Natural killer cell (primary cell): ENCODE measurements at regions not wholly inside any gene's neighbourhood (a gene's known extent, or its start where the extent isn't known, plus 50 kb on each side); places are given as distances from the start of the nearest gene placed in this dataset.

Experiments used
- ATAC-seq, 3 donors: fragments of 150-1000 bp in 2 of 3; fragments of 200-7000 bp in 1 of 3; cut with Tn5 transposase; 1 replicate in 1 of 3; 2 replicates in 2 of 3; pipeline ENCODE4 v1.10.0; 2021; ENCODE audit warnings: mild to moderate bottlenecking in 2 of 3, moderate library complexity in 2 of 3
- DNase-seq, 2 donors: peaks; one replicate each; pipeline versions ENCODE4 v3.0.0 to v3.0.0-alpha.2; 2013 to 2021; ENCODE audit warnings: mixed read lengths in 1 of 2
- H3K27ac ChIP-seq: one replicate; pipeline ENCODE4 v1.5.1; 2013; ENCODE audit warnings: mild to moderate bottlenecking, low read length
- H3K27me3 ChIP-seq: one replicate; pipeline ENCODE4 v1.6.1; 2013; ENCODE audit warnings: low read length; ENCODE audit not compliant: control insufficient read depth, insufficient read depth
- H3K36me3 ChIP-seq: one replicate; pipeline ENCODE4 v1.6.1; 2013; ENCODE audit warnings: low read length; ENCODE audit not compliant: control insufficient read depth, insufficient read depth
- H3K4me1 ChIP-seq: one replicate; pipeline ENCODE4 v1.6.1; 2013; ENCODE audit warnings: low read length; ENCODE audit not compliant: control insufficient read depth, insufficient read depth
- H3K4me3 ChIP-seq: one replicate; pipeline ENCODE4 v1.5.1; 2013; ENCODE audit warnings: low read length
- H3K9me3 ChIP-seq: one replicate; pipeline ENCODE4 v1.6.1; 2013; ENCODE audit warnings: low read length; ENCODE audit not compliant: control insufficient read depth, insufficient read depth
- H3K27ac Mint-ChIP-seq, 2 donors: one replicate each; pipeline ENCODE4 v1.8.0; 2022; ENCODE audit warnings: mild to moderate bottlenecking in 2 of 2, mixed read lengths in 2 of 2, moderate library complexity in 1 of 2
- H3K27me3 Mint-ChIP-seq, 2 donors: one replicate each; pipeline ENCODE4 v1.8.0; 2022; ENCODE audit warnings: low read depth in 2 of 2, mixed read lengths in 2 of 2
- H3K36me3 Mint-ChIP-seq: one replicate; pipeline ENCODE4 v1.8.0; 2022; ENCODE audit warnings: mixed read lengths
- H3K4me1 Mint-ChIP-seq, 2 donors: one replicate each; pipeline ENCODE4 v1.8.0; 2022; ENCODE audit warnings: mixed read lengths in 2 of 2
- H3K4me3 Mint-ChIP-seq: one replicate; pipeline ENCODE4 v1.8.0; 2022; ENCODE audit warnings: mild to moderate bottlenecking, moderate library complexity, mixed read lengths
- H3K9me3 Mint-ChIP-seq, 2 donors: one replicate each; pipeline ENCODE4 v1.8.0; 2022; ENCODE audit warnings: mixed read lengths in 2 of 2
- CTCF ChIP-seq: fragments of 200-600 bp; IDR thresholded peaks from one replicate; pipeline ENCODE4 v1.8.0; 2022; ENCODE audit warnings: antibody characterized with exemption
- WGBS: methylation state at CpG from one replicate; pipeline ENCODE4 v1.1.7; 2013; ENCODE audit warnings: missing lambda C conversion rate; ENCODE audit not compliant: insufficient coverage; 5-methylcytosine and 5-hydroxymethylcytosine counted together
- intact Hi-C: fragments of 100-400 bp; cut with micrococcal nuclease; formaldehyde crosslinking; loops from one replicate; pipeline ENCODE4 v1.14.2; 2022

GRCh38 chr5:119833176-119833575 is 203.8 kb downstream of the FAM170A start:
- Mint-ChIP-seq H3K27me3 (no peaks in the 10 kb centered on the region), H3K9me3 (peaks cover 12 to 20% of the 10 kb centered on the region in 2 donors), H3K27ac (no peak overlapping the region), H3K4me3 (no peak overlapping the region), H3K4me1 (no peaks in the 10 kb centered on the region), H3K36me3 (no peaks in the 10 kb centered on the region)
- DNase-seq (no peak), ATAC-seq (no peak)
- Histone ChIP-seq H3K27ac (no peak overlapping the region), H3K4me3 (no peak overlapping the region), H3K9me3 (no peaks in the 10 kb centered on the region), H3K36me3 (no peaks in the 10 kb centered on the region), H3K27me3 (no peaks in the 10 kb centered on the region), H3K4me1 (no peaks in the 10 kb centered on the region)
- no peak for TF ChIP-seq CTCF
- intact Hi-C loops: no loop called here
- WGBS: 88% methylated on average over 3 of the region's 4 CpGs

- no peaks in the 10 kb centered on the region for H3K27me3 ChIP-seq
- Mint-ChIP-seq H3K27ac (no peak overlapping the region), H3K4me1 (no peaks in the 10 kb centered on the region), H3K9me3 (peaks cover 20 to 30% of the 10 kb centered on the region in 2 donors), H3K4me3 (no peak overlapping the region), H3K27me3 (no peaks in the 10 kb centered on the region), H3K36me3 (no peaks in the 10 kb centered on the region)
- no peak overlapping the region for H3K27ac ChIP-seq
- ATAC-seq (no peak), DNase-seq (no peak)
- intact Hi-C loops: no loop called here
- H3K9me3 ChIP-seq: no peaks in the 10 kb centered on the region
- H3K36me3 ChIP-seq: no peaks in the 10 kb centered on the region
- TF ChIP-seq CTCF: no peak
- H3K4me3 ChIP-seq: no peak overlapping the region
- no peaks in the 10 kb centered on the region for H3K4me1 ChIP-seq
Observed at GRCh38 chr5:119840175-119840574, 210.8 kb downstream of the FAM170A start.

- 68% methylated on average over 2 of the region's 2 CpGs for WGBS
Observed at GRCh38 chr5:119852140-119852539, 222.8 kb downstream of the FAM170A start.

More at GRCh38 chr5:119852140-119852539, 222.8 kb downstream of the FAM170A start:
- no peak overlapping the region for H3K4me3 ChIP-seq
- Mint-ChIP-seq H3K36me3 (no peaks in the 10 kb centered on the region), H3K27ac (no peak overlapping the region), H3K4me3 (no peak overlapping the region), H3K27me3 (no peaks in the 10 kb centered on the region), H3K4me1 (no peaks in the 10 kb centered on the region), H3K9me3 (peaks cover 10 to 14% of the 10 kb centered on the region in 2 donors)
- no peaks in the 10 kb centered on the region for H3K36me3 ChIP-seq
- H3K27me3 ChIP-seq: no peaks in the 10 kb centered on the region
- intact Hi-C loops: no loop called here
- H3K4me1 ChIP-seq: no peaks in the 10 kb centered on the region
- ATAC-seq (no peak), DNase-seq (no peak)
- no peak for TF ChIP-seq CTCF
- no peaks in the 10 kb centered on the region for H3K9me3 ChIP-seq
- H3K27ac ChIP-seq: no peak overlapping the region
